ENCODE measurements at regions not wholly inside any gene's neighbourhood (a gene's known extent, or its start where the extent isn't known, plus 50 kb on each side); places are given as distances from the start of the nearest gene placed in this dataset.

DNA sequence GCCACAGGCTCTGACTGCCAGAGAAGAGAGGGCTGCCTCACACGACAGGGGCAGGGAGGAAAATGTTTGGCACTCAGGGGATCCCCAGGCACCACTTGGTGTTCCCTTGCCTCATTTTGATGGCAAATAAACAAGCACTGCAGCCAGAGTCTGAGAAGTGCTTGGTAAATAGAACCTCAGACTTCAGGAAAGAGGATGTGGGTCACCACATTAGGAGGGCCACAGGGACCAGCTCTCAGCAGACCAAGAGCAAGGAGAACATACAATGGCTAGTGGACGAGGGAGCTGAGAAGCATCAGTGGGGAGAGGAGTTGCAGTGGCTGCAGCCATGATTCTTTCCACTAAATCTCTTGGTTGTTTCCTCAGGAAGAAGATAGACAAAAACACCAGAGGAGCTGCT is 413.9 kb downstream of the GADD45G start:
- FAIRE-seq (no peak), DNase-seq (ENCODE audit: low read depth, low spot score) (no peak)
- Histone ChIP-seq H2AFZ (ENCODE audit: control insufficient read depth, low read length) (no peak overlapping the region), H4K20me1 (ENCODE audit: control insufficient read depth, extremely low read depth, insufficient read depth, low read length) (no peaks in the 10 kb centered on the region), H3K36me3 (ENCODE audit: control insufficient read depth in 2 of 2, extremely low read depth in 1 of 2, insufficient read depth in 2 of 2, low read length in 2 of 2) (no peaks in the 10 kb centered on the region), H3K4me1 (ENCODE audit: control insufficient read depth, extremely low read depth, insufficient read depth, low read length) (peaks cover 23% of the 10 kb centered on the region), H3K4me2 (ENCODE audit: control insufficient read depth, extremely low read depth, insufficient read depth, low read depth, low read length) (no peak overlapping the region), H3K9me1 (ENCODE audit: control insufficient read depth, extremely low read depth, insufficient read depth, low read length) (no peaks in the 10 kb centered on the region), H3K9ac (ENCODE audit: control insufficient read depth, extremely low read depth, insufficient read depth, low read length) (no peak overlapping the region), H3K4me3 (ENCODE audit: control insufficient read depth in 2 of 3, extremely low read depth in 1 of 3, insufficient read depth in 2 of 3, low read depth in 1 of 3, low read length in 3 of 3) (no peak overlapping the region), H3K79me2 (ENCODE audit: control insufficient read depth, insufficient read depth, low read length) (no peaks in the 10 kb centered on the region), H3K9me3 (ENCODE audit: control insufficient read depth, low read depth, low read length) (peaks cover 11% of the 10 kb centered on the region), H3K27ac (ENCODE audit: control insufficient read depth, insufficient read depth, low read length) (no peak overlapping the region), H3K27me3 (ENCODE audit: control insufficient read depth, extremely low read depth, insufficient read depth, low read length) (no peaks in the 10 kb centered on the region)
- no peak for TF ChIP-seq EZH2 (IDR thresholded peaks at IDR 0.05; ENCODE audit: low read length)
- TF ChIP-seq, protein P1, sequence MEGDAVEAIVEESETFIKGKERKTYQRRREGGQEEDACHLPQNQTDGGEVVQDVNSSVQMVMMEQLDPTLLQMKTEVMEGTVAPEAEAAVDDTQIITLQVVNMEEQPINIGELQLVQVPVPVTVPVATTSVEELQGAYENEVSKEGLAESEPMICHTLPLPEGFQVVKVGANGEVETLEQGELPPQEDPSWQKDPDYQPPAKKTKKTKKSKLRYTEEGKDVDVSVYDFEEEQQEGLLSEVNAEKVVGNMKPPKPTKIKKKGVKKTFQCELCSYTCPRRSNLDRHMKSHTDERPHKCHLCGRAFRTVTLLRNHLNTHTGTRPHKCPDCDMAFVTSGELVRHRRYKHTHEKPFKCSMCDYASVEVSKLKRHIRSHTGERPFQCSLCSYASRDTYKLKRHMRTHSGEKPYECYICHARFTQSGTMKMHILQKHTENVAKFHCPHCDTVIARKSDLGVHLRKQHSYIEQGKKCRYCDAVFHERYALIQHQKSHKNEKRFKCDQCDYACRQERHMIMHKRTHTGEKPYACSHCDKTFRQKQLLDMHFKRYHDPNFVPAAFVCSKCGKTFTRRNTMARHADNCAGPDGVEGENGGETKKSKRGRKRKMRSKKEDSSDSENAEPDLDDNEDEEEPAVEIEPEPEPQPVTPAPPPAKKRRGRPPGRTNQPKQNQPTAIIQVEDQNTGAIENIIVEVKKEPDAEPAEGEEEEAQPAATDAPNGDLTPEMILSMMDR (optimal IDR thresholded peaks at IDR 0.05 in 1 of 3, IDR thresholded peaks at IDR 0.05 in 1 of 3, conservative IDR thresholded peaks at IDR 0.05 in 1 of 3; ENCODE audit: extremely low read depth in 1 of 3, insufficient read depth in 2 of 3, low read length in 3 of 3) = no peak
- dilution Hi-C loops (cut with MboI; ENCODE audit: extremely low pct_ligation_motif_present, low sequenced_read_pairs) = no loop called here

DNA sequence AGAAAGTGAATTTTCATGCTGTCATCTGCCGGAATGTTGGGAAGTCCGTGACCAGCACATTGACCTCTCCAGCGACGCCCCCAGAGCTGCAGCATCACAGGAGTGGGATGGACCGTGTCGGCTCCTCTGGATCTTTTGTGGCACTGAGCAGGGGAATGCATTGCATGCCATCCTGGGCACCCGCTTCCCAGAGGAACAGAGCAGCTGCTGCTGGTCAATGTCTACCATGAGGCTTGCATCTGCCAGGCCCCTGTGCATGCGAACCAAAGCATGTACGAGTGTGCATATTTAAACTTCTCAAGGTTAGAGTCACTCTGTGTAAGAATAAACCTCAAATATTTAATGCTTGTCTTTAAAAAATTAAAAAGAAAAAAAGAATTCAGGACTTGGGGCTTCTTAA is 414.8 kb downstream of the GADD45G start:
- Histone ChIP-seq H3K9me3 (ENCODE audit: control insufficient read depth, low read depth, low read length) (peaks cover 11% of the 10 kb centered on the region), H3K4me1 (ENCODE audit: control insufficient read depth, extremely low read depth, insufficient read depth, low read length) (peaks cover 17% of the 10 kb centered on the region), H3K9ac (ENCODE audit: control insufficient read depth, extremely low read depth, insufficient read depth, low read length) (no peak overlapping the region), H3K27me3 (ENCODE audit: control insufficient read depth, extremely low read depth, insufficient read depth, low read length) (no peaks in the 10 kb centered on the region), H3K9me1 (ENCODE audit: control insufficient read depth, extremely low read depth, insufficient read depth, low read length) (no peaks in the 10 kb centered on the region), H3K4me3 (ENCODE audit: control insufficient read depth in 2 of 3, extremely low read depth in 1 of 3, insufficient read depth in 2 of 3, low read depth in 1 of 3, low read length in 3 of 3) (no peak overlapping the region), H3K79me2 (ENCODE audit: control insufficient read depth, insufficient read depth, low read length) (no peaks in the 10 kb centered on the region), H3K4me2 (ENCODE audit: control insufficient read depth, extremely low read depth, insufficient read depth, low read depth, low read length) (no peak overlapping the region), H4K20me1 (ENCODE audit: control insufficient read depth, extremely low read depth, insufficient read depth, low read length) (no peaks in the 10 kb centered on the region), H3K27ac (ENCODE audit: control insufficient read depth, insufficient read depth, low read length) (no peak overlapping the region), H3K36me3 (ENCODE audit: control insufficient read depth in 2 of 2, extremely low read depth in 1 of 2, insufficient read depth in 2 of 2, low read length in 2 of 2) (no peaks in the 10 kb centered on the region), H2AFZ (ENCODE audit: control insufficient read depth, low read length) (no peak overlapping the region)
- no peak for TF ChIP-seq EZH2 (IDR thresholded peaks at IDR 0.05; ENCODE audit: low read length)
- TF ChIP-seq, protein P1 (optimal IDR thresholded peaks at IDR 0.05 in 1 of 3, IDR thresholded peaks at IDR 0.05 in 1 of 3, conservative IDR thresholded peaks at IDR 0.05 in 1 of 3; ENCODE audit: extremely low read depth in 1 of 3, insufficient read depth in 2 of 3, low read length in 3 of 3) = no peak
- FAIRE-seq = no peak
- dilution Hi-C loops (cut with MboI; ENCODE audit: extremely low pct_ligation_motif_present, low sequenced_read_pairs) = no loop called here
- DNase-seq (ENCODE audit: low read depth, low spot score) = no peak

All from keratinocyte (primary cell).